HEK293T (cell line): ENCODE measurements at regions not wholly inside any gene's neighbourhood (a gene's known extent, or its start where the extent isn't known, plus 50 kb on each side); places are given as distances from the start of the nearest gene placed in this dataset.

Experiments used
- ARNT ChIP-seq: fragments of 450-650 bp; IDR thresholded peaks from 2 replicates; pipeline ENCODE4 v1.6.1; 2017; ENCODE audit warnings: mild to moderate bottlenecking
- BHLHE40 ChIP-seq: fragments of 450-650 bp; IDR thresholded peaks from 2 replicates; pipeline ENCODE4 v1.6.1; 2016; ENCODE audit warnings: mild to moderate bottlenecking, moderate library complexity, borderline replicate concordance
- CTBP1 ChIP-seq: fragments of 450-650 bp; IDR thresholded peaks from 2 replicates; pipeline ENCODE4 v1.6.1; 2016; ENCODE audit warnings: borderline replicate concordance
- FOXM1 ChIP-seq: fragments of 450-650 bp; IDR thresholded peaks from 2 replicates; pipeline ENCODE4 v1.6.1; 2017; ENCODE audit warnings: mild to moderate bottlenecking, borderline replicate concordance
- HDGF ChIP-seq: fragments of 450-650 bp; IDR thresholded peaks from 2 replicates; pipeline ENCODE4 v1.6.1; 2017; ENCODE audit warnings: antibody characterized with exemption, borderline replicate concordance
- LEF1 ChIP-seq: fragments of 450-650 bp; IDR thresholded peaks from 2 replicates; pipeline ENCODE4 v1.6.1; 2017; ENCODE audit warnings: mild to moderate bottlenecking, borderline replicate concordance
- NFRKB ChIP-seq: fragments of 450-650 bp; IDR thresholded peaks from 2 replicates; pipeline ENCODE4 v1.6.1; 2016; ENCODE audit warnings: mild to moderate bottlenecking, moderate library complexity
- PKNOX1 ChIP-seq: fragments of 450-650 bp; IDR thresholded peaks from 2 replicates; pipeline ENCODE4 v1.6.1; 2016
- SP1 ChIP-seq: fragments of 450-650 bp; IDR thresholded peaks from 2 replicates; pipeline ENCODE4 v1.6.1; 2017
- TARDBP ChIP-seq: fragments of 450-650 bp; IDR thresholded peaks from 2 replicates; pipeline ENCODE4 v1.6.1; 2016

- TF ChIP-seq BHLHE40: no peak
- no peak for TF ChIP-seq TARDBP
- TF ChIP-seq FOXM1: no peak
- TF ChIP-seq PKNOX1: no peak
- TF ChIP-seq SP1: no peak
- no peak for TF ChIP-seq ARNT
- no peak for TF ChIP-seq LEF1
- no peak for TF ChIP-seq NFRKB
- TF ChIP-seq CTBP1: no peak
- TF ChIP-seq HDGF: no peak
Observed at GRCh38 chr1:178644308-178645120, 80.5 kb upstream of the RALGPS2 start.
